ENCODE measurements at regions not wholly inside any gene's neighbourhood (a gene's known extent, or its start where the extent isn't known, plus 50 kb on each side); places are given as distances from the start of the nearest gene placed in this dataset.
"Not testable (repeated sequence)": the region's sequence is repeated elsewhere in the genome, so short reads cannot be mapped to it uniquely, and the experiment has no call there.

DNA sequence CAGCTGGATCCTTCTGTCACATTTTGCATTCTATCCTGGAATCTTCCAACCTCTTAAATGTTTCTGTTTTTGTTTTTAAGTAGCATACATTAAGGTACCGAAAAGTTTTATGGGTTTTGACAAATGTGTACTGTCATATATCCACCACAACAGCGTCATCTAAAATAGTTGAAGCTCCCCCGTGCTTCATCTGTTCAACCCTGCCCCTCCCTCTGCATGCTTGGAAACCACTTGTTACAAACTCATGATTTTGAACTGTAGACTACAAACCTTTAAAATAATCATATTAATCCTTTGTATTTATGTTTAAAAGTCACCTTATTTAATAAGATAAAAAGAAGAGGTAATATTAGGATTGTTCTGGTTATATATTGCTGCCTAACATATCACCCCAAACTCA lies 182.8 kb upstream of the SMIM30 start:
- DNase-seq = no peak

DNA sequence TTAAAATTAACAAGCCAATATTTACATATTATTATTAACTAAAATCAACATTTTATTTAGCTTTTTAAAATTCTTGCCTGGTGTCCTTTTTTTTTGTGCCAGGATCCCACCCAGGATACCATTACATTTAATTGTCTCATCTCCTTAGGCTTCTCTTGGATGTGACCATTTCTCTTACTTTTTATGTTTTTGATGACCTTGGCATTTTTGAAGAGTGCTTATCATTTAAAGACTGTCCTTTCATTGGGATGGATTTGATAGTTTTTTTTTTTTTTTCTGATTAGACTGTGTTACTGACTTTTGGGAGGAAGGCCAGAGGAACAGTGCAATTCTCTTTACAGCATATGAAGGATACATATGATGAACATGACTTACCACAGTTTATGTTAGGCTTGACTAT lies 181.4 kb upstream of the SMIM30 start:
- no peak for DNase-seq

DNA sequence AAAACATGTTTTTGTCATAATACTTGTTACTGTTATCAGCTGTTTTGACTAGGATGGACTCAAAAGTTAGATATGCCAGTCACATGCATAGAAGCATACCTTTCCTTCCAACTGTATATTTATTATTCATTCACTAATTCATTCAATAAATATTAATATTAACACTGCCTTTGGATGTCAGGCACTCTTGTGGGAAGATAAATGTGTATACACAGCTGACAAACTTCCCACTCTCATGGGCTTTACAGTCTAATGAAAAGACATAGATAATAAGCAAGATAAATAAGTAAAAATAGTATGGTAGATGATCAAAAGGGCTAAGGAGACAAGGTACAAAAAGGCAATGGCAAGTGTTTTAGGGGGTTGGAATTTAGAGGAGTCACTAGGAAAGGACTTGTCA lies 180.1 kb upstream of the SMIM30 start:
- DNase-seq = no peak

DNA sequence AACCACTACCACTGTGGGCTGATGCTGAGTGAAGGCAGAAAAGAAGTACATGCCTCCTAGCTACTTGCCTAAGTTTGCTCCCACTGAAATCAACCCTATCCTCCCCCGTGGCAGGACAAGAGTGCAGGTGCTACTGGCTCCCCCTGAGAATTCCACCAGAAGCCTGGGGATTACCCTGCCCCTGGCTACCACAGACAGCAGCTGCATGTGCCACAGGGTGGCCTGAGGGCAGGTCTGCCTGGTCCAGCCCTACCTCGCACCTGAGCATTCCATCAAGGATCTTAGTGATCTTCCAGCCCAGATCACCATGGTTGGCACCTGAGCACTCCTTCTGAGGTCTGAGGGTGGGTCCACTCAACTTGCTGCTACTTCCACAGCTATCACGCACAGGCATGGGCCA lies 176.4 kb upstream of the SMIM30 start:
- DNase-seq = no peak

DNA sequence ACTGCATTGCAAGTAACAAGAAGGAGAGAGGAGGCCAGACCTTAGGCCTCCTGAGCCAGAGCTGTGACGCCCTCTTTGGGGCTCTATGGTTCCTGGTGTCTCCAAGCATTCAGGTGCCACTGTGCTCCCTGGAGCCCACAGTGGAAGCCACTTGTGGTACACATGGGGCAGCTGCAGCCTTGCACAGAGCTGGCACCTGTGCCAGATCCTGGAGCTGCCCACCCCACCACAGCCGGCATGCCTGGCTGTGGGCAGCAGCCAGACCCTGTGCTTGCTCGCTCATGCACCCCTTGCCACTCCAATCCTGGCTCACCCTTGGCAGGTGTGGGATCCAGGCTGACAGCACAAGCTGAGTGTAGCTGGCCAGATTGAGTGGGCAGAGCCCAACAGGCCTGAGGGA lies 173.8 kb upstream of the SMIM30 start:
- DNase-seq = no peak

DNA sequence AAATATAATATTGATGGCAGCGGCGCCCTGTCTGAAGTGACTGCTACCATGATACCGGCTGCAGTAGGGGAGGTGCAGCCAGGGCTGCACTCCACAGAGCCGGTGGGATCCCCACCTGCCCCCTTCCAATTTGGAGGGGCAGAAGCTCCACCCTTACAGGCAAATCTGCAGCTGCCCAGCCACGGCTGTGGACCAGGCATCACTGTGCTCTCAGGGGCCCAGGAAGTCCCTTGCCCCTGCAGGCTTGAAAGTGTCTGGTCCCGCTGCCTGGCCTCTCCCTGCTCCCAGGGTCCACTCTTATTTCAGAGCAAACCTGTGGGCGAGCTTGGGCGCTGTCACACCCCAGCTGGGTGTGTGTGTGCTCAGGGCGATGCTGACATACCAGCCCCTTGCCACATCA lies 172.7 kb upstream of the SMIM30 start:
- no peak for DNase-seq

DNA sequence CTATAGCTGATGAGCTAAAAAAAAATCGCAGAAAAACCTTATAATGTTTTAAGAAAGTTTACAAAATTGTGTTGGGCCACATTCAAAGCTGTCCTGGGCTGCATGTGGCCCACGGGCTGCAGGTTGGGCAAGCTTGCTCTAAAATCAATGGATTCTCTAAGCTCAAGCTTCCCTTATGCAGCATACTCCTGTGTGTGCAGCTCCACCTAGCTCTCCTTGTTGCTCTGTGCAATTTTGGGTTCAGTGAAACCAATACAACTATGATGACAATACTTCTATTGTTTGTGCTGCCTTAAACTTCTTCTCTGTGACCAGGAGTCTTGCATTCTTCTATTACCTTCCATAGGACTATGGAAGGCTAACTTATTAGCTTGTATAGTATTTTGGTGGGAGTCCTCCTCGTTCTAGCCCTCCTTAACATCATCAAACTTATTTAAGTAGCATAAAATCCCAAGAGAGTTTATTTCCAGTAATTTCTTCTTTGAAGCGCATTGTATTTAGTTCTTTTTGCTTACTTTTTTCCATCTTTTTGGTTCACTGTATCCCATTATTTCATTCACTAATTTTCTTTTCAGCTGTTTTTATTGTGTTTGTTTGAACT lies 170.9 kb upstream of the SMIM30 start:
- DNase-seq = no peak

DNA sequence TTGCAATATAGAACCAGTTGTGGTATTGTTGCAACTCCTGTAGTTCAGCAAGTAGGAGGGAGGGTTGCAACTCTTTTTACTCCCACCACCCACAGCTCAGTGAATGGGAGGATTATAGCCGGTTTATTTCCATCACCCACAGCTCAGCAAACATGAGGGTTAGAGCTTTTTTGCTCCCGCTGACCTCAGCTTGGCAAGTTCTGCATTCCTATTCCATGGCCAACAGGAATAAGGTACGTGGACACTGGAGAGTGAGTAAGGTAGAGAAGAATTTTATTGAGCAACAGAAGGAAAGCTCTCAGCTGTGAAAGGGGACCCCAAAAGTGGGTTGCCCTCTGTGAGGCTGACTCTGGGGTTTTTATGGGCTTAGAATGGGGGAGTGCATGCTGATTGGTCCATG lies 167.1 kb upstream of the SMIM30 start:
- no peak for DNase-seq

DNA sequence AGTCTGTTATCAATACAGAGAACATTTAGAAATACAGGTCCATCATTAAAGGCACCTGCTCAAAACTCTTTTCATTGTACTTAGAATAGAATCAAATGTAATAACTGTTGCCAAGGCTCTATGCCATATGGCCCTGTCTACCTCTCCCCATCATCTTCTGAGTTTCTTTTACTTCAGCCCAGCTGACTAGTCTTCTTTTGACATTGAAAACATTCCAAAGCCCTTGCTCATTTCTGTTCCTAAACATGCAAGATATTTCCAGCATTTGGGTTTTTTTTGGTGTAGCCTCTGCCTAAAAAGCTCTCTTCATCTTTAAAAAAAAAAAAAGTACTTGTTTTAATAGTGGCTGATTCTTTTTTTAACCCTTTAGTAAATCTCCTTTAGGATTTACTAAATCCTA lies 165.5 kb upstream of the SMIM30 start:
- DNase-seq = no peak

DNA sequence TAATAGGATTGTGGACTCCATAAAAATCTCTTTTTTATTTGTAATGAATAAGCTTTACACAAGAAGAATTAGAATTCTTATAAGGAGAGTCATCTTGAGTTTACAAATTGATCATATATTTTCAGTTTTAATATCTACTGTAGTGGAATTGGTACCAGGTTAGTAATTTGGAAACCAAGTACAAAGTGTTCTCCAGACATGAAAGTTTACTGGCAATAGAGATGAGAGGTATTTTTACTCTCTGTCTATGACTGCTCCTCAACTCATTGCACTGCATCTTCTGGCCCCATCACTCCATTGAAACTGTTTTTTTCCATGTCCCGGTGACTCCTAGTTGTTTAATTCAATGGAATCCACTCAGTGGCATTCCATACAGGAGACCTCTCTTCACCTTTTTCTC lies 164.5 kb upstream of the SMIM30 start:
- DNase-seq = no peak

DNA sequence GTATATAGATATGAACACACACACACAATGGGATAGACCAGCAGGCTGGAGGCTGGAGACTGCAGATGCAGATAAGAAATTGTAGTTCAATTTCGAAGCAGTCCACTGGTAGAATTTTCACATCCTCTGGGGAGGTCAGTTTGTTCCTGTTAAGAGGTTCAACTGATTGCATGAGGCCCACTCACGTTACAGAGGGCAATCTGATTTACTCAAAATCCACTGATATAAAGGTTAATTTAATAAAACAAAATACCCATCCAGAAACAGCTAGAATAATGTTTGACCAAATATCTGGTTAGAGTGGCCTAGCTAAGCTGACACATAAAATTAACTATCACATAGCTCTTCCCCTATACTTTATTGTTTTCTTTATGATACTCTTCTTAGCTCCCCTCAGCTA lies 162.9 kb upstream of the SMIM30 start:
- DNase-seq = no peak

DNA sequence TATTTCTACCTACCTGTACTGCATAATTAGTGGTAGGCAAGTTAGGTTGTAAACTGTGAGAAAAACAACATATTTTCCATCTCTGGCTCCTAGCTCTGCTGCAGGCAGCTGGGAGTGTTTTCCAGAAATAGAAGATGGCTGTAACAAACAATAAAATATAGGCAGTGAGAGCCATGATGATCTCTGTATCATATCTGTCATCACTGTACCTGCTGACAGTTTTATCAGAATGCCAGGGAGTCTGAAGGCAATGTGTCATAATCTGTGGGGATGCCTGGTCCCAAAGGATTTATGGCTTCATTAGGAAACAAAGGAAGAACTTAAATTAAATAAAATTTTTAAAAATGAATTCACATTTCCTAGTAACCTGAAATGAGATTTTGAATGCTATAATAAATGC lies 160.9 kb upstream of the SMIM30 start:
- no peak for DNase-seq

DNA sequence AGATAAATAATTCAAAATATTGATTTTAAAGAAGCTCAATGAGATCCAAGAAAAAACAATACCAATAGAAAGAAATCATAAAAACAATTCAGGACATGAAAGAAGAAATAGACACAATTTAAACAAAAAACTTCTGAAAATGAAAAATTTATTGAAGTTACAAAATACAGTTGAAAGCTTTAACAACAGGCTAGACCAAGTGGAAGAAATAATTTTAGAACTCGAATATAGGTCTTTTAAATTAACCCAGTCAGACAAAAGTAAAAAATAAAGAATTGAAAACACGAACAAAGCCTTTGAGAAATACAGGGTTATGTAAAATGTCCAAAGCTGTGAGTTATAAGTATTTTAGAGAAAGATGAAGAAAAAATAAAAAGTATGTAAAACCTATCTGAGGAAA lies 152.4 kb upstream of the SMIM30 start:
- DNase-seq = no peak

DNA sequence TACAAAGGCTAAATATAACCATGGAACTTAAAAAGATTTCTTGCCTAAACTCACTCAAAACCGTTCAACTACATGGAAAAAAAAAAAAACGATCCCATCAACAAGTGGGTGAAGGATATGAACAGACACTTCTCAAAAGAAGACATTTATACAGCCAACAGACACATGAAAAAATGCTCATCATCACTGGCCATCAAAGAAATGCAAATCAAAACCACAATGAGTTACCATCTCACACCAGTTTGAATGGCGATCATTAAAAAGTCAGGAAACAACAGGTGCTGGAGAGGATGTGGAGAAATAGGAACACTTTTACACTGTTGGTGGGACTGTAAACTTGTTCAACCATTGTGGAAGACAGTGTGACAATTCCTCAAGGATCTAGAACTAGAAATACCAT lies 151.2 kb upstream of the SMIM30 start:
- DNase-seq = not testable (repeated sequence)

DNA sequence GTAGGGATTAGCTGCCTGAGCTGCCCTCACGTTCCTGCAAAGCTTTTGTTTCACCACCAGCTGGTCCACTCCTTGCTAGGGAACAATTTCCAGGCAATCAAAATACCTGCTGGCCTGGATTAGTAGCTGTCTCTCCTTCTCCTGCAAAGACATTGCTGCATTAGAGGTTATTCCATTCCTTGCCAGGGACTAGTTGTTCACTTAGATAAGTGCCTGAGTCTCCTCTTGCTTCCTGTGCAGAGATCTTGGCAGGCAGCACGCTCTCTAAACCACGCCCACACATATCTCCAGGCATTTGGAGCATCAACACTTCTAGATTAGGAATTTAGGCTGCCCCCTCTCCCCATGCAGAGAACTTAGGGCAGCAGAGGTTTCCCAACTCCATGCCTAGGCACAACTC lies 150.4 kb upstream of the SMIM30 start:
- no peak for DNase-seq

DNA sequence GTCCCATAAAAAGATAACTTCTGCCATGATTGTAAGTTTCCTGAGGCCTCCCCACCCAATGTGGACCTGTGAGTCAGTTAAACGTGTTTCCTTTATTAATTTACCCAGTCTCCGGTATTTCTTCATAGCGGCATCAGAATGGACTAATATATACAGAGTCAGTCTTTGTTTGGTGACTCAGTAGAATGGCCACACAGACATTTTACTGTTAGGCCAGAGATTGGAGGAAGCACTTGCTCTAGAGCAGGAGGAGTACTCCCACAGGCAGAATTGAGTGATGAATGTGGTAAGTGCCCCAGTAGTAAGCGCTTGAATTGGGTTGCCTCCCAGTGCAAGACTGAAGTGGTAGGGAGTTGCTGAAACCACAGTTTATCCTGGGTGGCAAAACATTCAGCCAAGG lies 149.5 kb upstream of the SMIM30 start:
- no peak for DNase-seq

DNA sequence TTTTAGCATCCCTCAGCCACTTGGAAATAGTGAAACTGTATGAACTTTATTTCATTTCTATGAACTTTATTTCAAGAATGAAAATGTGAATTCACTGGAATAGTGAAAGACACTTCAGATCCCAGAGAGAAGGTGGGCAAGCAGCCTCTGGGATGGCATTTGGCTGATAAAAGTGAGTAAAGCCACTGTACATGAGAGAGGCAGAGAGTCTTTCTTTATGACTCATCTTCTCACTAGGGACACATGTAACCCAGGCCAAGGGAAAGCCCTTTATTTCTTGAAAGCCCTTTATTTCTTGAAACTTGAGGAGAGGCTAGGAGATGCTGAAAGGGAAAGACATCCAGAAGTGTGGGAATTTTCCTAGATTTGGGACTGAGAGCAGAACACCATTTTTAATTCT lies 148.9 kb upstream of the SMIM30 start:
- DNase-seq = no peak

DNA sequence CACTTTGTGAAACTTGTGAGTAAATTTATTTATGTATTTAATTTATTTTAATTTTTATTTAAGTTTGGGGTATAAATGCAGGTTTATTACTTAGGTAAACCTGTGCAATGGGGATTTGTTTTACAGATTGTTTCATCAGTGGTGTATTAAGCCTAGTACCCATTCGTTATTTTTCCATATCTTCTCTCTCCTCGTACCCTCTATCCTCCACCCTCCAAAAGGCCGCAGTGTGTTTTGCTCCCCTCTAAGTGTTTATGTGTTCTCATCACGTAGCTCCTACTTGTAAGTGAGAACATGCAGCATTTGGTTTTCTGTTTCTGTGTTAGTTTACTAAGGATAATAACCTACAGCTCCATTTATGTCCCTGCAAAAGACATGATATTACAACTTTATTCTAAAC lies 145.4 kb upstream of the SMIM30 start:
- no peak for DNase-seq

DNA sequence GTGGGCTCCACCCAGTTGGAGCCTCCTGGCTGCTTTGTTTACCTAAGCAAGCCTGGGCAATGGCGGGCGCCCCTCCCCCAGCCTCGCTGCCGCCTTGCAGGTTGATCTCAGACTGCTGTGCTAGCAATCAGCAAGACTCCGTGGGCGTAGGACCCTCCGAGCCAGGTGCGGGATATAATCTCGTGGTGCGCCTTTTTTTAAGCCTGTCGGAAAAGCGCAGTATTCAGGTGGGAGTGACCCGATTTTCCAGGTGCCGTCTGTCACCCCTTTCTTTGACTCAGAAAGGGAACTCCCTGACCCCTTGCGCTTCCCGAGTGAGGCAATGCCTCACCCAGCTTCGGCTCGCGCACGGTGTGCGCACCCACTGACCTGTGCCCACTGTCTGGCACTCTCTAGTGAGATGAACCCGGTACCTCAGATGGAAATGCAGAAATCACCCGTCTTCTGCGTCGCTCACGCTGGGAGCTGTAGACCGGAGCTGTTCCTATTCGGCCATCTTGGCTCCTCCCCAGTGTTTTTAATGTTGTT lies 144.9 kb upstream of the SMIM30 start:
- not testable (repeated sequence) for DNase-seq

DNA sequence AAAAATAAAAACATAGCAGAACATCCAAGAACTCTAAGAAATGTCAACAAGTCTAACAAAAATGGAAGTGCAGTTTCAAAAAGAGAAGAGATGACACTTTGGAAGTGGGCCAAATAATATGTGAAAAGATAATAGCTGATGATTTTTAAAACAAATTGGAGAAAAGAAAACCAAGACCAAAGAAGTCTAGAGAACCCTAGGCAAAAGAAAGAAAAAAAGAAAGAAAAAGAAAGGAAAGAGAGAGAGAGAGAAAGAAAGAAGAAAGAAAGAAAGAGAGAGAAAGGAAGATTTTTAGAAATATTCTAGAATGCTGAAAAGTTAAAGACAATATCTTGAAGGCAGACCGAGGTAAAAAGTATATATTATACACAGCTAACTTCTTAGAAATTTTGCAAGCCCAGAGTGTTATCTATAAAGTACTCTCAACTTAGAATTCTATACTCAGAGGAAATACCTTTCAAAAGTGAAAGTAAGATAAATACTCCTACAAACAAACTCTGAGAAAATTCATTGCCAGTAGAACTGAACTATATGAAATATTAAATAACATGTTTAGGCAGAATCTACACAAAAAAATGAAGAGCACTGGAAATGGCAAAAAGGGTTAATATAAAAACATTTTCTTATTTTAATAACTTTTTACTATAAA lies 138.7 kb upstream of the SMIM30 start:
- no peak for DNase-seq

DNA sequence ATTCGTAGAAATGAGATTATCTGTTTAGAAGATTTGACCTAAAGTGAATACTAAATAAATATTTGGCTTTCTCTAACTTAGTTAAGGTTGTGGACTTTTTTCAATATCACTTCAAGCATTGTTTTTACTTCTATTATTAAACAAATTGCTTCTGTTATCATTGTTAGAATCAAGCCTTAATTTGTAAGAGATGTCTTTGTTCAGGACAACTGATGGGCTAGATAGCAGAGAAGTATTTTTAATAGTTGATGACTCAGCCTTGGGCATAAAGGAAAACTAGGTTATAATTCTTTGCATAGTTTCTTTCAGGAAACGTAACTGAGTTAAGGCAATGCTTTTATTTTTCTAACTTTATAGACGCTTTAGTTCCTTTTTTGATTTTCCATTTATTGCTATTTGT lies 128.8 kb upstream of the SMIM30 start:
- DNase-seq = no peak

DNA sequence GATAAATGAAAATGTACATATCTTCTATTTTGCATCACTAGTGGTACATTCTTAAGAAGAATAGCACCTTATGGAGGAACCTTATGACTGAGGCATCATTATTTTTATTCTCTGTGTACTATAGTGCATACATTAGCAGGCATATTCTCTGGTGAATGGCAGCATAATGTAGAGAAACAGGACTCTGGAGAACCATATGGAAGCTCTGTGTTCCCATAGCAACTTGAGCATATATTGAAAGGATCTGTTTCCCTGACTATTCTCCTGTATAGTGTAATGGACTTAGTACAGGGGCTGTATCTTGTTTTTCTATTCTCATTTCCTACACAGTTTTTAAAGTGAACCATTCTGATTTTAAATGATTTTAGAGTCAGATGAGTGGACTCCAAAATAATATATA lies 128.4 kb upstream of the SMIM30 start:
- no peak for DNase-seq

DNA sequence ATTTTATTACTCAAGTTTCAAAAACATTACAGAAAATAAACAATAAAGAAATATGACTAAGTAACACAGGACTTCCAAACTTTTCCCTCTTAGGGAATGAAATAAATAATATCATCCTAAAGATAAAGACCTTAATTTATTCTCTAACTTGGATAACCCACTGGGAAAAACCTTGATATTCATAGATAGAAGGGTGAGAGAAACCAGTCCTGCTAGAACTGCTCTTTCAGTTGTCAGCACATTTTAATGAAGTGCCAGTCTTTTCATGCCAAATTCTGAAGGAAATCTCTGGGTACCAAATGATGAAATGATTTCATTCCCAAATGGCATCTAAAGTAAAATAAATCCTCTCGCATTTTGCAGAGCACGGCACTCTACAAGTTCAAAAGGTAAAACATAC lies 114.5 kb upstream of the SMIM30 start:
- DNase-seq = no peak

DNA sequence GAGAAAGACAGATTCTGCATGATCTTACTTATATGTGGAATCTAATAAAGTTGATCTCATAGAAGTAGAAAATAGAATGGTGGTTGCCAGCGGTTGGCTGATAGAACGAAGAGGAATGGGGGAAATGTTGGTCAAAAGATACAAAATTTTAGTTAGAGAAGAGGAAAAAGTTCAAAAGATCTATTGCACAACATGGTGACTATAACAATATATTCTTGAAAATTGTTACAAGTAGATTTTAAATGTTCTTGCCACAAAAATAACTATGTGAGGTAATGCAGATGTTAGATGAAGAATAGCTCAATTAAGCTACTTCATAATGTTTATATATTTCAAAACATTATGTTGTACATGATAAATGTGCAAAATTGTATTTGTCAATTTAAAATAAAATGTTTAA lies 112.3 kb upstream of the SMIM30 start:
- DNase-seq = no peak
